Trophoblast cell (in vitro differentiated cells and primary cell): ENCODE measurements at regions not wholly inside any gene's neighbourhood (a gene's known extent, or its start where the extent isn't known, plus 50 kb on each side); places are given as distances from the start of the nearest gene placed in this dataset.

ENCODE experiments used
- DNase-seq, 2 donors: peaks; one replicate each; pipeline ENCODE4 v3.0.0-alpha.2; 2016
- H2AFZ ChIP-seq: 2 replicates; pipeline ENCODE4 v1.6.1; 2013; ENCODE audit warnings: low read length, moderate library complexity, mild to moderate bottlenecking; ENCODE audit not compliant: insufficient read depth, poor library complexity
- H2AK5ac ChIP-seq: 2 replicates; pipeline ENCODE4 v1.6.1; 2013; ENCODE audit warnings: mild to moderate bottlenecking, low read length
- H2BK120ac ChIP-seq: 2 replicates; pipeline ENCODE4 v1.6.1; 2013; ENCODE audit warnings: low read length, mild to moderate bottlenecking, moderate library complexity; ENCODE audit not compliant: insufficient read depth, poor library complexity
- H2BK12ac ChIP-seq: 2 replicates; pipeline ENCODE4 v1.6.1; 2013; ENCODE audit warnings: mild to moderate bottlenecking, low read length, moderate library complexity
- H2BK5ac ChIP-seq: 2 replicates; pipeline ENCODE4 v1.6.1; 2013; ENCODE audit warnings: low read length, low read depth, moderate library complexity, mild to moderate bottlenecking; ENCODE audit not compliant: poor library complexity
- H3K14ac ChIP-seq: 2 replicates; pipeline ENCODE4 v1.6.1; 2013; ENCODE audit warnings: mild to moderate bottlenecking, low read length
- H3K18ac ChIP-seq: 2 replicates; pipeline ENCODE4 v1.6.1; 2013; ENCODE audit warnings: mild to moderate bottlenecking, low read length
- H3K23ac ChIP-seq: 2 replicates; pipeline ENCODE4 v1.6.1; 2013; ENCODE audit warnings: low read length
- H3K27ac ChIP-seq: 2 replicates; pipeline ENCODE4 v1.5.1; 2013; ENCODE audit warnings: low read depth, mild to moderate bottlenecking, inconsistent platforms, low read length, moderate library complexity
- H3K27me3 ChIP-seq: 2 replicates; pipeline ENCODE4 v1.6.1; 2013; ENCODE audit warnings: inconsistent platforms, mild to moderate bottlenecking, low read length, moderate library complexity; ENCODE audit not compliant: insufficient read depth
- H3K36me3 ChIP-seq, 2 experiments: 1 replicate in 1 of 2; 2 replicates in 1 of 2; pipeline ENCODE4 v1.6.1; 2013; ENCODE audit warnings: low read length in 2 of 2, mild to moderate bottlenecking in 2 of 2, moderate library complexity in 1 of 2; ENCODE audit not compliant: insufficient read depth in 2 of 2, control insufficient read depth in 1 of 2
- H3K4ac ChIP-seq: 2 replicates; pipeline ENCODE4 v1.6.1; 2013; ENCODE audit warnings: low read depth, mild to moderate bottlenecking, low read length, moderate library complexity
- H3K4me1 ChIP-seq, 2 experiments: 1 replicate in 1 of 2; 2 replicates in 1 of 2; pipeline ENCODE4 v1.6.1; 2013; ENCODE audit warnings: low read length in 2 of 2, mild to moderate bottlenecking in 2 of 2, moderate library complexity in 1 of 2; ENCODE audit not compliant: insufficient read depth in 2 of 2, control insufficient read depth in 1 of 2
- H3K4me2 ChIP-seq: 2 replicates; pipeline ENCODE4 v1.6.1; 2013; ENCODE audit warnings: inconsistent platforms, mild to moderate bottlenecking, low read length, moderate library complexity
- H3K4me3 ChIP-seq: 2 replicates; pipeline ENCODE4 v1.5.1; 2013; ENCODE audit warnings: mild to moderate bottlenecking, low read depth, low read length, inconsistent platforms
- H3K79me1 ChIP-seq: one replicate; pipeline ENCODE4 v1.6.1; 2013; ENCODE audit warnings: low read length
- H3K79me2 ChIP-seq: 2 replicates; pipeline ENCODE4 v1.6.1; 2013; ENCODE audit warnings: low read length, mild to moderate bottlenecking; ENCODE audit not compliant: control insufficient read depth, insufficient read depth, poor library complexity
- H3K9ac ChIP-seq: 2 replicates; pipeline ENCODE4 v1.6.1; 2013; ENCODE audit warnings: mild to moderate bottlenecking, low read length
- H3K9me3 ChIP-seq: 2 replicates; pipeline ENCODE4 v1.6.1; 2013; ENCODE audit warnings: low read depth, mild to moderate bottlenecking, control low read depth, inconsistent platforms, low read length; ENCODE audit not compliant: insufficient read depth
- H4K12ac ChIP-seq: 2 replicates; pipeline ENCODE4 v1.6.1; 2013; ENCODE audit warnings: low read depth, mild to moderate bottlenecking, low read length, moderate library complexity
- H4K8ac ChIP-seq: 2 replicates; pipeline ENCODE4 v1.6.1; 2013; ENCODE audit warnings: low read depth, mild to moderate bottlenecking, low read length, moderate library complexity
- H4K91ac ChIP-seq: one replicate; pipeline ENCODE4 v1.6.1; 2013; ENCODE audit warnings: low read depth, mild to moderate bottlenecking, low read length, moderate library complexity
- WGBS: extraction: QIAGEN DNeasy Blood & Tissue Kit; methylation state at CpG from one replicate; pipeline ENCODE4 v1.1.7; 2013; ENCODE audit warnings: missing lambda C conversion rate; ENCODE audit not compliant: insufficient read length, insufficient coverage; ENCODE audit errors: extremely low coverage; 5-methylcytosine and 5-hydroxymethylcytosine counted together

- Histone ChIP-seq H2BK120ac (no peak overlapping the region), H4K91ac (no peak overlapping the region), H3K18ac (no peak overlapping the region), H3K4ac (no peak overlapping the region), H2BK5ac (no peak overlapping the region), H3K23ac (no peak overlapping the region), H2AFZ (no peak overlapping the region), H3K14ac (no peak overlapping the region), H3K9me3 (peaks cover 8% of the 10 kb centered on the region), H3K27ac (no peak overlapping the region), H3K4me2 (no peak overlapping the region), H4K12ac (no peak overlapping the region), H3K36me3 (no peaks in the 10 kb centered on the region), H4K8ac (no peak overlapping the region), H3K27me3 (no peaks in the 10 kb centered on the region), H2AK5ac (no peak overlapping the region), H3K4me1 (peaks cover 0 to 6% of the 10 kb centered on the region in 2 experiments), H2BK12ac (no peak overlapping the region), H3K4me3 (no peak overlapping the region), H3K79me1 (no peaks in the 10 kb centered on the region), H3K79me2 (no peaks in the 10 kb centered on the region), H3K9ac (no peak overlapping the region)
- no peak for DNase-seq
- WGBS, result no CpG with 5 or more reads among the region's 5 CpGs
Measured at GRCh38 chr13:110045919-110046318, 259.5 kb upstream of the IRS2 start.

DNA sequence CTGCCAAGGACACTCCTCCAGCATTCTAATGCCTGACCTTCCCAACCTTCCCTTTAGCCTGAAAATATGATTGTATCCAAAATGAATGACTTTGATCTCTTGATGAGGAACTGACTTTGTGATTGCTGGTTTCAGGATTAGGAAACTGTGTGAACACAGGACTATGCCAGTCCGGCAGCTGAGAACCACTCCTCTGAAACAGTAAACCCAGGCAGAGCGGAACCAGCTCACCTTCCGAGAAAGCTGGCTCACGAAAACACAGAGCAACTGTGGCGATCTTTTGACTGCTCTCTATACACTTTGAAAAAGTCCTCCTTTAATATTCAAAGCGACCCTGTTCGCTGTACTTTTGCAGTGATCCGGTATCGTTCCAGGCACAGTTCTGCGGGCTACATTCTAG, 258.8 kb upstream of the IRS2 start:
- Histone ChIP-seq H3K27ac (no peak overlapping the region), H2AFZ (no peak overlapping the region), H3K18ac (no peak overlapping the region), H3K23ac (no peak overlapping the region), H2BK5ac (no peak overlapping the region), H3K36me3 (no peaks in the 10 kb centered on the region), H2BK12ac (no peak overlapping the region), H3K79me1 (no peaks in the 10 kb centered on the region), H3K4me2 (no peak overlapping the region), H3K4me3 (no peak overlapping the region), H2BK120ac (no peak overlapping the region), H3K9me3 (peaks cover 8% of the 10 kb centered on the region), H3K4me1 (peaks cover 0 to 6% of the 10 kb centered on the region in 2 experiments), H3K4ac (no peak overlapping the region), H4K12ac (no peak overlapping the region), H3K14ac (no peak overlapping the region), H3K9ac (no peak overlapping the region), H3K79me2 (no peaks in the 10 kb centered on the region), H3K27me3 (no peaks in the 10 kb centered on the region), H4K91ac (no peak overlapping the region), H4K8ac (no peak overlapping the region), H2AK5ac (no peak overlapping the region)
- WGBS, result no CpG with 5 or more reads among the region's 10 CpGs
- DNase-seq, result no peak

DNA sequence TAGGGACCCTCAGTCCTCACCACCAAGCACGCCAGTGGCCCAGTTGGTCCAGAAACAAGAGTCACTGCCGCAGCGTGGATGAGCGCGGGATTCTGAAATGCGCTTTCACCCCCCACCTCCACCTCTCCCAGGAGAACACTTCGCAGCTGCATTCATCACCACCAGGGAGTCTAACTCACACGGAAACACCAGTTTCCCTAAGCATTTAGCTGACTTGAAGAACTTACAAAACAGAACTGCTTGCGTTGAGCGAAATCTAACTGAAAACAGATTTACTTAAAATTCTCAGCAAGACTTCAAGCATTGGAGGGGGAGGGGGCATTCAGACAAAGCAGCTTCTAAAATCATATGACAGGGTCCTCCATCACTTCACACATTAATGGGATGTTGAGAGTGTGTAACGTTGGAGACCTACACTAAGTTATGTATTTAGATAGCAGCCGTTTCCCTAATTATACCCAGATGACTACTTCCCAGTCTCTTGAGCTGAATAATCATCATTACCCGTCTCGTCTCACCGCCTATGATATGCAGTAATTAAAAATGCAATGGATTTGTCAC, 258.2 kb upstream of the IRS2 start:
- no peak overlapping the region for H3K14ac ChIP-seq
- H3K9ac ChIP-seq, result no peak overlapping the region
- H3K9me3 ChIP-seq, result peaks cover 8% of the 10 kb centered on the region
- no peak overlapping the region for H3K4me2 ChIP-seq
- H3K36me3 ChIP-seq, result no peaks in the 10 kb centered on the region
- no peak overlapping the region for H2BK12ac ChIP-seq
- no peak overlapping the region for H3K23ac ChIP-seq
- H3K4me3 ChIP-seq, result no peak overlapping the region
- no peak overlapping the region for H2AFZ ChIP-seq
- H4K91ac ChIP-seq, result no peak overlapping the region
- no peak overlapping the region for H4K8ac ChIP-seq
- H3K27ac ChIP-seq, result no peak overlapping the region
- no peaks in the 10 kb centered on the region for H3K79me1 ChIP-seq
- H2BK120ac ChIP-seq, result no peak overlapping the region
- no peak overlapping the region for H3K18ac ChIP-seq
- peaks cover 0 to 6% of the 10 kb centered on the region in 2 experiments for H3K4me1 ChIP-seq
- H2AK5ac ChIP-seq, result no peak overlapping the region
- no peak overlapping the region for H2BK5ac ChIP-seq
- no peaks in the 10 kb centered on the region for H3K27me3 ChIP-seq
- H4K12ac ChIP-seq, result no peak overlapping the region
- WGBS, result no CpG with 5 or more reads among the region's 15 CpGs
- H3K79me2 ChIP-seq, result no peaks in the 10 kb centered on the region
- DNase-seq, result no peak
- H3K4ac ChIP-seq, result no peak overlapping the region

DNA sequence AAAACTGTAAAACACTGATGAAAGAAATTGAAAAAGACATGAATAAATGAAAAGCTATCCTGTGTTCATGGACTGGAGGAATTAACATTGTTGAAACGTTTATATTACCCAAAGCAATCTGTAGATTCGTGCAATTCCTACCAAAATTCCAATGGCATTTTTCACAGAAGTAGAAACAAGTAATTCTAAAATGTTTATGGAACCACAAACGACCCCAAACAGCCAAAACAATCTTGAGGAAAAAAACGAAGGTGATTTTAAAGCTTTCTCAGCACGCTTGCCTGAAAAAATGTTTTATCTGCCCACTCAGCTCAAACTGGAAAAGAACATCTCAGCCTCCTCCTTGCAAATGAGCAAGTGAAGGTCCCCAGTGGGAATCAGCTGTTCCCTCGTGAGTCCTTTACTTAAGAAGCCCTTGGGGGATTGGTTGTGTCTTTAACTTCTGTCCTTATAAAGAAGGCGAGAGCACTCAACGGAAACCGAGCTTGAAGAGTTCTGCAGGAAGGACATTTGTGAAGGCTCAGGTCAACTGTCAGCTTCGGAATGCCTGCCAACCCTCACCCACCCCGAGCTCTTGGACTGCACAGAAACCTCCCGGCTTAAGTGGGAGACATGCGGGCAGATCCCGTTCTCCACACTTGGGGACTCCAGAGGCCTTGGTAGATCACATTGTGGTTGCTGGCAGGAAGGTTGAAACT, 256.0 kb upstream of the IRS2 start:
- H3K4me1 ChIP-seq, result peaks cover 0 to 1% of the 10 kb centered on the region in 2 experiments
- no peak overlapping the region for H2AK5ac ChIP-seq
- no peak overlapping the region for H4K91ac ChIP-seq
- H3K4me2 ChIP-seq, result no peak overlapping the region
- H4K12ac ChIP-seq, result no peak overlapping the region
- no peak overlapping the region for H2AFZ ChIP-seq
- H3K27me3 ChIP-seq, result no peaks in the 10 kb centered on the region
- no peak overlapping the region for H3K14ac ChIP-seq
- no peak overlapping the region for H3K18ac ChIP-seq
- no peak overlapping the region for H3K27ac ChIP-seq
- no peak overlapping the region for H2BK120ac ChIP-seq
- no peaks in the 10 kb centered on the region for H3K79me2 ChIP-seq
- H2BK5ac ChIP-seq, result no peak overlapping the region
- DNase-seq, result no peak
- no peak overlapping the region for H3K9ac ChIP-seq
- H3K4ac ChIP-seq, result no peak overlapping the region
- no peak overlapping the region for H3K4me3 ChIP-seq
- H3K36me3 ChIP-seq, result no peaks in the 10 kb centered on the region
- no CpG with 5 or more reads among the region's 14 CpGs for WGBS
- H3K9me3 ChIP-seq, result peaks cover 8% of the 10 kb centered on the region
- no peak overlapping the region for H3K23ac ChIP-seq
- no peak overlapping the region for H2BK12ac ChIP-seq
- no peak overlapping the region for H4K8ac ChIP-seq
- no peaks in the 10 kb centered on the region for H3K79me1 ChIP-seq
